ENCODE measurements at regions not wholly inside any gene's neighbourhood (a gene's known extent, or its start where the extent isn't known, plus 50 kb on each side); places are given as distances from the start of the nearest gene placed in this dataset.

- DNase-seq: no peak
- TF ChIP-seq POLR2A (IDR thresholded peaks at IDR 0.05) (no peak), CTCF (IDR thresholded peaks at IDR 0.05) (no peak)
- no peaks in the 10 kb centered on the region for H3K9me3 ChIP-seq
- WGBS, 2 donors: 83 to 86% methylated on average over 6 to 7 of the region's 7 CpGs
- intact Hi-C loops (cut with DNase I): no loop called here
- H3K27ac ChIP-seq: no peak overlapping the region
- no peak overlapping the region for H3K4me3 ChIP-seq (replicated peaks in 1 of 3)
- H3K4me1 ChIP-seq: no peaks in the 10 kb centered on the region
- H3K27me3 ChIP-seq: no peaks in the 10 kb centered on the region
- H3K36me3 ChIP-seq: no peaks in the 10 kb centered on the region
Observed at GRCh38 chr12:31832740-31833729, 104.2 kb upstream of the AMN1 start.

DNA sequence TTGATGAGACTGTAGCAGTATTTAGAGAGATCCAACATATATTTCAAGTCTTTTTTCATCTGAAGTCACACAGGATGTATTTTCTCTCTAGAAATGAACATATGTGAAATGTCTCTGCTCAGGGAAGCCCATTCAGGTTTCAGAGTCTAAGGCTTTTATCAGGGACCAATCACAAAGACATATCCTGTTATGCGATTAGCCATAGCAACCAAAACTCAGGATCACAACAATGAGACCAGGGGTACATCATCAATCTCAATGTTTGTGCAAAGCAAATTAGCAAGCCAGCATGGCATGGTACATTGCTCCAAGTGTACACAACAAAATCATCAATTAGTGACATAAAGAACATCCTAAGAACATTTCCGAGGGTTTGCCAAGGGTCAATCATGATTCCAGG, 99.2 kb upstream of the AMN1 start:
- TF ChIP-seq CTCF (IDR thresholded peaks at IDR 0.05): no peak
- TF ChIP-seq POLR2A (IDR thresholded peaks at IDR 0.05): no peak
- Histone ChIP-seq H3K4me3 (replicated peaks in 1 of 3) (no peak overlapping the region), H3K27ac (no peak overlapping the region), H3K27me3 (no peaks in the 10 kb centered on the region), H3K36me3 (no peaks in the 10 kb centered on the region), H3K9me3 (no peaks in the 10 kb centered on the region), H3K4me1 (no peaks in the 10 kb centered on the region)
- 93 to 95% methylated on average over 2 of the region's 2 CpGs for WGBS, 2 donors
- DNase-seq: no peak
- intact Hi-C loops (cut with DNase I): no loop called here

DNA sequence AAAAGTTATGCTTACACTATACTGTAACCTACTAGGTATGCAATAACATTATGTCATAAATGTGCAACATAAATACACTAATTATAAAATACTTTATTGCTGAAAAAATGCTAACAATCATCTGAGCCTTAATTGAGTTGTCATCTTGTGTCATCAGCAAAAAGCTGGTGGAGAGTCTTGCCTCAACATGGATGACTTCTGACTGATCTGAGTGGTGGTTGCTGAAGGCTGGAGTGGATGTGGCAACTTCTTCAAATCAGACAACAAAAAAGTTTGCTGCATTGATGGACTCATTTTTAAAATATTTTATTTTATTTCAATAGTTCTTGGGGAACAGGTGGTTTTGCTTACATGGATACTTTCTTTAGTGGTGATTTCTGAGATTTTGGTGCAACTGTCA, 93.9 kb upstream of the AMN1 start:
- no peaks in the 10 kb centered on the region for H3K36me3 ChIP-seq
- no peaks in the 10 kb centered on the region for H3K27me3 ChIP-seq
- H3K27ac ChIP-seq: no peak overlapping the region
- intact Hi-C loops (cut with DNase I): no loop called here
- H3K4me1 ChIP-seq: no peaks in the 10 kb centered on the region
- no peak overlapping the region for H3K4me3 ChIP-seq (replicated peaks in 1 of 3)
- DNase-seq: no peak
- TF ChIP-seq POLR2A (IDR thresholded peaks at IDR 0.05) (no peak), CTCF (IDR thresholded peaks at IDR 0.05) (no peak)
- no peaks in the 10 kb centered on the region for H3K9me3 ChIP-seq

DNA sequence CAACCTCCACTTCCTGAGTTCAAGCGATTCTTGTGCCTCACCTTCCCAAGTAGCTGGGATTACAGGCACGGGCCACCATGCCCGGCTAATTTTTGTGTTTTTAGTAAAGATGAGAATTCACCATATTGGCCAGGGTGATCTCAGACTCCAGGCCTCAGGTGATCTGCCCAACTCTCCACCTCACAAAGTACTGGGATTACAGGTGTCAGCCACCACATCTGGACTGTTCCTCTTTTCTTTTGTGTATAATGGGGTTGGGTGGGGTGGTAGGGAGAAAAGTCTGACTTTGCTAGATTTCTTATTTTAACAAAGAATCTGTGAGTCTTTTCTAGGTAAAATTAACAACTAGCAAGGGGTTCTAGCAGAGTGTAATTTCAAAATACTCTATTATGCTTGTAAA, 92.7 kb upstream of the AMN1 start:
- no peaks in the 10 kb centered on the region for H3K27me3 ChIP-seq
- no peaks in the 10 kb centered on the region for H3K4me1 ChIP-seq
- no peak overlapping the region for H3K27ac ChIP-seq
- no peak for TF ChIP-seq CTCF (IDR thresholded peaks at IDR 0.05)
- TF ChIP-seq POLR2A (IDR thresholded peaks at IDR 0.05): no peak
- H3K4me3 ChIP-seq (replicated peaks in 1 of 3): no peak overlapping the region
- 84% methylated on average over 3 of the region's 3 CpGs for WGBS, 2 donors
- H3K9me3 ChIP-seq: no peaks in the 10 kb centered on the region
- no peak for DNase-seq
- intact Hi-C loops (cut with DNase I): no loop called here
- H3K36me3 ChIP-seq: no peaks in the 10 kb centered on the region

DNA sequence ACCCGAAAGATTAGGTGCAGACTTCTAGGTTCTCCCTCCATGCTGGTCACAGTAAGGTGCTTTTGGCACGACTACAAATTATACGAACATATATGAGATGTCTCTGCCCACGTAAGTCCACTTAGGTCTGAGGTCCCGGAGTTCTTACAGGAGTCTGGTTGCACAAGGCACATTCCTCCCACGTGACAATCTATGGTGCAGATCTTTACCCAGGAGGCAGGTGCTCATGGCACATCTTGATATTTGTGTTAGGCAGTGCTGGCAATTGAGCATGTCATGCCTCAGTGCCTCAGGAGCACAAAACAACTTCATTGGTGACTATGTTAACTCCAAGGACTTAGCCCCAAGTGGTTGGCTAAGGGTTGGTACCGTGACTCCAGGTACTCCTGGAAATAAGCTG, 92.0 kb upstream of the AMN1 start:
- H3K9me3 ChIP-seq: no peaks in the 10 kb centered on the region
- TF ChIP-seq CTCF (IDR thresholded peaks at IDR 0.05) (no peak), POLR2A (IDR thresholded peaks at IDR 0.05) (no peak)
- DNase-seq: peak; percentile 41 to 44
- no peak overlapping the region for H3K4me3 ChIP-seq (replicated peaks in 1 of 3)
- 52 to 54% methylated on average over 7 of the region's 7 CpGs for WGBS, 2 donors
- no peaks in the 10 kb centered on the region for H3K4me1 ChIP-seq
- intact Hi-C loops (cut with DNase I): no loop called here
- no peaks in the 10 kb centered on the region for H3K36me3 ChIP-seq
- H3K27me3 ChIP-seq: no peaks in the 10 kb centered on the region
- no peak overlapping the region for H3K27ac ChIP-seq
